K562 (cell line): ENCODE measurements at regions not wholly inside any gene's neighbourhood (a gene's known extent, or its start where the extent isn't known, plus 50 kb on each side); places are given as distances from the start of the nearest gene placed in this dataset.
A peak's percentile ranks its signal among the peaks of the same experiment; 100 is the strongest.

Experiments used
- ATAC-seq: fragments of 200-7000 bp; cut with Tn5 transposase; 3 replicates; pipeline ENCODE4 v1.9.1; 2020; ENCODE audit warnings: moderate library complexity
- BruUV-seq: library from RNA; stranded (reverse); fragments of 400-500 nt; replicated peaks from 2 replicates; lab custom pipeline; 2021; lab: Mats Ljungman, UMichigan
- CTCF ChIA-PET: fragments of 300-600 bp; formaldehyde crosslinking; extraction: SDS; loops from one replicate; lab custom pipeline; 2021; ENCODE audit warnings: low intra/inter-chr PET ratio; lab: Yijun Ruan, JAX
- POLR2A ChIA-PET: fragments of 300-600, 350-650 bp; sonication (Branson Sonifier 250); formaldehyde crosslinking; extraction: SDS; loops from one replicate; lab custom pipeline; 2021; ENCODE audit warnings: antibody characterized with exemption, inconsistent platforms; lab: Yijun Ruan, JAX
- DNase-seq, 4 experiments: peaks; one replicate each; pipeline versions ENCODE4 v3.0.0 to v3.0.0-alpha.2; 2011 to 2018; ENCODE audit warnings: low spot score in 3 of 4, mixed read lengths in 3 of 4; ENCODE audit errors: extremely low read depth in 1 of 4
- FAIRE-seq: peaks from 2 replicates; lab custom pipeline; 2011; peaks lifted over from hg19 to GRCh38; lab: Jason Lieb, UNC
- H2AFZ ChIP-seq: 2 replicates; pipeline ENCODE4 v1.6.0; 2011; ENCODE audit warnings: low read depth, low read length, control low read depth, inconsistent platforms
- H3K27ac ChIP-seq: fragments of 200-600 bp; 3 replicates; pipeline ENCODE4 v1.8.0; 2011; ENCODE audit warnings: low read depth, mild to moderate bottlenecking, control low read depth, inconsistent platforms, low read length, moderate library complexity, mixed read lengths; ENCODE audit errors: extremely low read depth
- H3K27me3 ChIP-seq, 2 experiments: fragments of 300-600 bp in 1 of 2; 2 replicates in 1 of 2; 3 replicates in 1 of 2; pipeline versions ENCODE4 v1.6.0 to v1.8.0; 2011; ENCODE audit warnings: inconsistent platforms in 2 of 2, low read length in 2 of 2, mild to moderate bottlenecking in 1 of 2, mixed read lengths in 1 of 2, moderate library complexity in 1 of 2; ENCODE audit not compliant: control insufficient read depth in 2 of 2, insufficient read depth in 2 of 2
- H3K36me3 ChIP-seq: fragments of 300-600 bp; 3 replicates; pipeline ENCODE4 v1.8.0; 2011; ENCODE audit warnings: mild to moderate bottlenecking, low read length, inconsistent platforms; ENCODE audit not compliant: control insufficient read depth, insufficient read depth
- H3K4me1 ChIP-seq, 2 experiments: fragments of 200-600 bp in 1 of 2; replicated peaks in 1 of 2; 2 replicates in 1 of 2; 3 replicates in 1 of 2; pipeline versions ENCODE4 v1.5.1 to v1.8.0; 2011; ENCODE audit warnings: inconsistent platforms in 2 of 2, low read length in 2 of 2, mild to moderate bottlenecking in 1 of 2, mixed read lengths in 1 of 2, moderate library complexity in 1 of 2; ENCODE audit not compliant: control insufficient read depth in 2 of 2, insufficient read depth in 2 of 2
- H3K4me2 ChIP-seq: 2 replicates; pipeline ENCODE4 v1.6.1; 2011; ENCODE audit warnings: low read length, control low read depth, inconsistent platforms, mixed read lengths; ENCODE audit not compliant: insufficient read depth
- H3K4me3 ChIP-seq: fragments of 200-600 bp; sonication (generic), shearing (Covaris generic); 2 replicates; pipeline ENCODE4 v1.5.1; 2016; ENCODE audit warnings: control low read depth, inconsistent platforms
- H3K79me2 ChIP-seq: fragments of 200-600 bp; 3 replicates; pipeline ENCODE4 v1.8.0; 2011; ENCODE audit warnings: low read length, inconsistent platforms; ENCODE audit not compliant: control insufficient read depth, insufficient read depth
- H3K9ac ChIP-seq, 2 experiments: 2 replicates each; pipeline versions ENCODE4 v1.6.0 to v1.6.1; 2011; ENCODE audit warnings: low read depth in 2 of 2, low read length in 2 of 2, control low read depth in 1 of 2, inconsistent platforms in 1 of 2, mild to moderate bottlenecking in 1 of 2, mixed read lengths in 1 of 2; ENCODE audit not compliant: insufficient read depth in 1 of 2
- H3K9me1 ChIP-seq: one replicate; pipeline ENCODE4 v1.6.0; 2011; ENCODE audit warnings: inconsistent platforms, mild to moderate bottlenecking, low read length, moderate library complexity; ENCODE audit not compliant: control insufficient read depth, insufficient read depth
- H3K9me3 ChIP-seq: replicated peaks from 2 replicates; pipeline ENCODE4 v1.5.1; 2011; ENCODE audit warnings: low read depth, low read length, inconsistent platforms; ENCODE audit not compliant: control insufficient read depth, insufficient read depth
- H4K20me1 ChIP-seq: replicated peaks from 2 replicates; pipeline ENCODE4 v1.6.1; 2011; ENCODE audit warnings: low read length, inconsistent platforms, mixed read lengths; ENCODE audit not compliant: control insufficient read depth, insufficient read depth
- CEBPB ChIP-seq: fragments of 450-650 bp; IDR thresholded peaks from 2 replicates; pipeline ENCODE4 v1.6.1; 2016; ENCODE audit warnings: missing genetic modification characterization, missing compliant biosample characterization
- TAF1 ChIP-seq: IDR thresholded peaks from 2 replicates; pipeline ENCODE4 v1.6.1; 2011; ENCODE audit warnings: mild to moderate bottlenecking, low read length, moderate library complexity; ENCODE audit not compliant: insufficient read depth, control insufficient read depth, severe bottlenecking; ENCODE audit errors: extremely low read depth
- ZNF263 ChIP-seq: sonication (generic); formaldehyde crosslinking; IDR thresholded peaks from 2 replicates; pipeline ENCODE4 v1.8.0; 2022; ENCODE audit warnings: mild to moderate bottlenecking, missing genetic modification reagents, borderline replicate concordance
- WGBS: fragments of 100-300 bp; shearing (Covaris generic); methylation state at CpG from one replicate; pipeline ENCODE4 v1.1.6; 2016; ENCODE audit warnings: low coverage, mixed read lengths; ENCODE audit not compliant: insufficient coverage; ENCODE audit errors: missing lambda C conversion rate; 5-methylcytosine and 5-hydroxymethylcytosine counted together
- in situ Hi-C: fragments of 300-500 bp; cut with MboI; formaldehyde crosslinking; loops from 4 replicates; pipeline ENCODE4 v1.15.0; 2018; ENCODE audit warnings: inconsistent platforms, mixed read lengths
- intact Hi-C: fragments of 100-400 bp; cut with micrococcal nuclease; formaldehyde crosslinking; loops from 2 replicates; pipeline ENCODE4 v1.14.2; 2022

- peak; percentile 59 for TF ChIP-seq CEBPB (tag)
Measured at GRCh38 chr12:113722747-113723146, 243.4 kb downstream of the RBM19 start (continued).

GRCh38 chr12:113720629-113721028, 245.5 kb downstream of the RBM19 start:
- H3K4me2 ChIP-seq, result no peak overlapping the region
- no peak overlapping the region for H3K27ac ChIP-seq
- H2AFZ ChIP-seq, result no peak overlapping the region
- H3K9me3 ChIP-seq, result no peaks in the 10 kb centered on the region
- H3K27me3 ChIP-seq, result peaks cover 20 to 37% of the 10 kb centered on the region in 2 experiments; a peak in 4 of 5 replicates
- CTCF ChIA-PET, result no interaction called here
- peaks cover 0 to 10% of the 10 kb centered on the region in 2 experiments; a peak in 2 of 5 replicates for H3K4me1 ChIP-seq
- no peak for DNase-seq
- intact Hi-C loops (no loop called here), in situ Hi-C loops (no loop called here)
- no peak overlapping the region for H3K4me3 ChIP-seq
- POLR2A ChIA-PET, result no interaction called here
- H3K36me3 ChIP-seq, result no peaks in the 10 kb centered on the region
- H3K79me2 ChIP-seq, result no peaks in the 10 kb centered on the region
- peak; percentile 94 for TF ChIP-seq ZNF263
- no peak for TF ChIP-seq TAF1
- TF ChIP-seq, all 486 proteins: peak for 1
- WGBS, result 16% methylated on average over 2 of the region's 4 CpGs
- ATAC-seq (no peak), FAIRE-seq (no peak)
- H4K20me1 ChIP-seq, result 0 out of 2 replicates have a peak, but pooled peaks cover 3% of the 10 kb centered on the region
- no peak overlapping the region for H3K9ac ChIP-seq
- BruUV-seq, result no TSS peak
- no peaks in the 10 kb centered on the region for H3K9me1 ChIP-seq
